ENCODE measurements at regions not wholly inside any gene's neighbourhood (a gene's known extent, or its start where the extent isn't known, plus 50 kb on each side); places are given as distances from the start of the nearest gene placed in this dataset.
"Not testable (repeated sequence)": the region's sequence is repeated elsewhere in the genome, so short reads cannot be mapped to it uniquely, and the experiment has no call there.

GRCh38 chrX:40222612-40223011 is 124.9 kb upstream of the BCOR start:
- not testable (repeated sequence) for DNase-seq

- DNase-seq: no peak
These were observed 115.3 kb upstream of the BCOR start for GRCh38 chrX:40213092-40213491.

GRCh38 chrX:40209951-40210617 is 112.3 kb upstream of the BCOR start:
- no peak for DNase-seq

- no peak for DNase-seq
These were observed 109.9 kb upstream of the BCOR start for GRCh38 chrX:40207626-40208025.

- DNase-seq: no peak
These were observed 107.7 kb upstream of the BCOR start for GRCh38 chrX:40205471-40205870.

GRCh38 chrX:40202456-40202855 is 104.7 kb upstream of the BCOR start:
- no peak for DNase-seq

GRCh38 chrX:40201329-40201885 is 103.6 kb upstream of the BCOR start:
- DNase-seq: no peak

GRCh38 chrX:40199704-40200103 is 101.9 kb upstream of the BCOR start:
- no peak for DNase-seq

- DNase-seq: no peak
These were observed 99.3 kb upstream of the BCOR start for GRCh38 chrX:40197071-40197470.

- no peak for DNase-seq
These were observed 97.6 kb upstream of the BCOR start for GRCh38 chrX:40195368-40195767.

GRCh38 chrX:40192196-40192595 is 94.4 kb upstream of the BCOR start:
- DNase-seq: no peak

GRCh38 chrX:40189637-40190036 is 91.9 kb upstream of the BCOR start:
- no peak for DNase-seq

- DNase-seq: peak; percentile 42
These were observed 91.0 kb upstream of the BCOR start for GRCh38 chrX:40188573-40189417.

- no peak for DNase-seq
These were observed 87.2 kb upstream of the BCOR start for GRCh38 chrX:40184968-40185367.

GRCh38 chrX:40182615-40183014 is 84.9 kb upstream of the BCOR start:
- no peak for DNase-seq

- DNase-seq: no peak
These were observed 84.3 kb upstream of the BCOR start for GRCh38 chrX:40182095-40182494.

GRCh38 chrX:40179283-40179682 is 81.5 kb upstream of the BCOR start:
- DNase-seq: no peak

GRCh38 chrX:40177942-40178715 is 80.4 kb upstream of the BCOR start:
- no peak for DNase-seq

GRCh38 chrX:40177489-40177888 is 79.7 kb upstream of the BCOR start:
- DNase-seq: no peak

GRCh38 chrX:40177117-40177430 is 79.3 kb upstream of the BCOR start:
- no peak for DNase-seq

- DNase-seq: no peak
These were observed 78.8 kb upstream of the BCOR start for GRCh38 chrX:40176351-40177116.

- DNase-seq: peak; percentile 7
These were observed 78.0 kb upstream of the BCOR start for GRCh38 chrX:40175511-40176350.

All from NCI-H1048 (cell line).